ENCODE measurements at regions not wholly inside any gene's neighbourhood (a gene's known extent, or its start where the extent isn't known, plus 50 kb on each side); places are given as distances from the start of the nearest gene placed in this dataset.
"Not testable (repeated sequence)": the region's sequence is repeated elsewhere in the genome, so short reads cannot be mapped to it uniquely, and the experiment has no call there.

- ATAC-seq = no peak
- Mint-ChIP-seq H3K4me3 (no peak overlapping the region), H3K27ac (no peak overlapping the region), H3K9me3 (peaks cover 4% of the 10 kb centered on the region), H3K4me1 (no peaks in the 10 kb centered on the region), H3K36me3 (no peaks in the 10 kb centered on the region)
- DNase-seq (ENCODE audit: low spot score in 2 of 2) = no peak
Observed at GRCh38 chr9:134568811-134569210, 72.8 kb upstream of the COL5A1 start.

GRCh38 chr9:134569626-134570025, 72.0 kb upstream of the COL5A1 start:
- H3K36me3 Mint-ChIP-seq = no peaks in the 10 kb centered on the region
- no peak overlapping the region for H3K4me3 Mint-ChIP-seq
- no peak overlapping the region for H3K27ac Mint-ChIP-seq
- no peak for ATAC-seq
- peaks cover 4% of the 10 kb centered on the region for H3K9me3 Mint-ChIP-seq
- no peak for DNase-seq (ENCODE audit: low spot score in 2 of 2)
- no peaks in the 10 kb centered on the region for H3K4me1 Mint-ChIP-seq

GRCh38 chr9:134570151-134570621, 71.4 kb upstream of the COL5A1 start:
- no peak overlapping the region for H3K4me3 Mint-ChIP-seq
- H3K27ac Mint-ChIP-seq = no peak overlapping the region
- no peaks in the 10 kb centered on the region for H3K36me3 Mint-ChIP-seq
- peak; percentile 39 for ATAC-seq
- H3K9me3 Mint-ChIP-seq = peaks cover 4% of the 10 kb centered on the region
- no peaks in the 10 kb centered on the region for H3K4me1 Mint-ChIP-seq
- DNase-seq (ENCODE audit: low spot score in 2 of 2) = no peak

- no peak for DNase-seq (ENCODE audit: low spot score in 2 of 2)
- H3K36me3 Mint-ChIP-seq = no peaks in the 10 kb centered on the region
- no peaks in the 10 kb centered on the region for H3K4me1 Mint-ChIP-seq
- peaks cover 4% of the 10 kb centered on the region for H3K9me3 Mint-ChIP-seq
- H3K4me3 Mint-ChIP-seq = no peak overlapping the region
- ATAC-seq = no peak
- no peak overlapping the region for H3K27ac Mint-ChIP-seq
Observed at GRCh38 chr9:134570711-134571325, 70.8 kb upstream of the COL5A1 start.

GRCh38 chr9:134571326-134571931, 70.2 kb upstream of the COL5A1 start:
- Mint-ChIP-seq H3K36me3 (no peaks in the 10 kb centered on the region), H3K9me3 (peaks cover 4% of the 10 kb centered on the region), H3K27ac (no peak overlapping the region), H3K4me3 (no peak overlapping the region), H3K4me1 (no peaks in the 10 kb centered on the region)
- peak; percentile 4 for ATAC-seq
- no peak for DNase-seq (ENCODE audit: low spot score in 2 of 2)

- no peak overlapping the region for H3K4me3 Mint-ChIP-seq
- peak; percentile 58 for ATAC-seq
Observed at GRCh38 chr9:134571946-134572917, 69.4 kb upstream of the COL5A1 start.

GRCh38 chr9:134574686-134575085, 66.9 kb upstream of the COL5A1 start:
- not testable (repeated sequence) for H3K36me3 Mint-ChIP-seq, H3K4me3 Mint-ChIP-seq, H3K27ac Mint-ChIP-seq, ATAC-seq, H3K9me3 Mint-ChIP-seq, H3K4me1 Mint-ChIP-seq
- peak in 1 of 2 donors; percentile 20 for DNase-seq (ENCODE audit: low spot score in 2 of 2)

More at GRCh38 chr9:134571946-134572917, 69.4 kb upstream of the COL5A1 start:
- H3K27ac Mint-ChIP-seq = no peak overlapping the region
- peaks cover 4% of the 10 kb centered on the region for H3K9me3 Mint-ChIP-seq
- no peak for DNase-seq (ENCODE audit: low spot score in 2 of 2)
- H3K4me1 Mint-ChIP-seq = no peaks in the 10 kb centered on the region
- no peaks in the 10 kb centered on the region for H3K36me3 Mint-ChIP-seq

GRCh38 chr9:134575103-134575900, 66.3 kb upstream of the COL5A1 start:
- no peaks in the 10 kb centered on the region for H3K4me1 Mint-ChIP-seq
- H3K36me3 Mint-ChIP-seq = no peaks in the 10 kb centered on the region
- H3K27ac Mint-ChIP-seq = no peak overlapping the region
- peaks cover 4% of the 10 kb centered on the region for H3K9me3 Mint-ChIP-seq
- peak in 1 of 2 donors; percentile 3 for DNase-seq (ENCODE audit: low spot score in 2 of 2)
- no peak overlapping the region for H3K4me3 Mint-ChIP-seq
- no peak for ATAC-seq

- H3K4me3 Mint-ChIP-seq = no peak overlapping the region
- H3K27ac Mint-ChIP-seq = no peak overlapping the region
- no peaks in the 10 kb centered on the region for H3K36me3 Mint-ChIP-seq
- no peak for ATAC-seq
- H3K4me1 Mint-ChIP-seq = no peaks in the 10 kb centered on the region
- H3K9me3 Mint-ChIP-seq = peaks cover 7% of the 10 kb centered on the region
- DNase-seq (ENCODE audit: low spot score in 2 of 2) = peak in 1 of 2 donors; percentile 17
Observed at GRCh38 chr9:134575901-134576176, 65.8 kb upstream of the COL5A1 start.

GRCh38 chr9:134585021-134585561, 56.5 kb upstream of the COL5A1 start:
- no peak for DNase-seq (ENCODE audit: low spot score in 2 of 2)
- no peak for ATAC-seq
- Mint-ChIP-seq H3K4me1 (no peaks in the 10 kb centered on the region), H3K27ac (no peak overlapping the region), H3K9me3 (peaks cover 4% of the 10 kb centered on the region), H3K36me3 (no peaks in the 10 kb centered on the region), H3K4me3 (no peak overlapping the region)

GRCh38 chr9:134585746-134586706, 55.6 kb upstream of the COL5A1 start:
- no peaks in the 10 kb centered on the region for H3K36me3 Mint-ChIP-seq
- H3K4me1 Mint-ChIP-seq = no peaks in the 10 kb centered on the region
- DNase-seq (ENCODE audit: low spot score in 2 of 2) (peak; percentile 1 to 36), ATAC-seq (peak; percentile 26)
- H3K27ac Mint-ChIP-seq = no peak overlapping the region
- no peak overlapping the region for H3K4me3 Mint-ChIP-seq
- no peaks in the 10 kb centered on the region for H3K9me3 Mint-ChIP-seq

GRCh38 chr9:134589748-134590147, 51.9 kb upstream of the COL5A1 start:
- no peaks in the 10 kb centered on the region for H3K9me3 Mint-ChIP-seq
- H3K27ac Mint-ChIP-seq = no peak overlapping the region
- no peaks in the 10 kb centered on the region for H3K4me1 Mint-ChIP-seq
- H3K36me3 Mint-ChIP-seq = no peaks in the 10 kb centered on the region
- ATAC-seq (no peak), DNase-seq (ENCODE audit: low spot score in 2 of 2) (peak in 1 of 2 donors; percentile 20)
- H3K4me3 Mint-ChIP-seq = no peak overlapping the region

GRCh38 chr9:134590240-134591081, 51.1 kb upstream of the COL5A1 start:
- no peaks in the 10 kb centered on the region for H3K4me1 Mint-ChIP-seq
- H3K9me3 Mint-ChIP-seq = no peaks in the 10 kb centered on the region
- H3K4me3 Mint-ChIP-seq = no peak overlapping the region
- H3K27ac Mint-ChIP-seq = no peak overlapping the region
- H3K36me3 Mint-ChIP-seq = no peaks in the 10 kb centered on the region
- DNase-seq (ENCODE audit: low spot score in 2 of 2) (peak in 1 of 2 donors; percentile 18), ATAC-seq (no peak)

All from stimulated activated effector memory CD8-positive, alpha-beta T cell treated with anti-CD3 and anti-CD28 coated beads, Interleukin-12 subunit alpha, Interleukin-12 subunit beta, amount 100 ng/mL, for 72 hours (primary cell).